Upper lobe of left lung (tissue), 4 donors: ENCODE measurements at regions not wholly inside any gene's neighbourhood (a gene's known extent, or its start where the extent isn't known, plus 50 kb on each side); places are given as distances from the start of the nearest gene placed in this dataset.
"Not testable (repeated sequence)": the region's sequence is repeated elsewhere in the genome, so short reads cannot be mapped to it uniquely, and the experiment has no call there.

Experiments used
- EP300 ChIP-seq, 4 donors: sonication (generic); formaldehyde crosslinking; IDR thresholded peaks; one replicate each; pipeline ENCODE4 v1.5.1; 2017; ENCODE audit warnings: antibody characterized with exemption in 4 of 4, control low read depth in 2 of 4
- POLR2A ChIP-seq, 4 donors: fragments of 450-650 bp; IDR thresholded peaks; one replicate each; pipeline ENCODE4 v1.5.1; 2016 to 2017; ENCODE audit warnings: antibody characterized with exemption in 4 of 4, mild to moderate bottlenecking in 2 of 4
- POLR2AphosphoS5 ChIP-seq, 2 donors: sonication (generic); formaldehyde crosslinking; IDR thresholded peaks; one replicate each; pipeline ENCODE4 v1.5.1; 2017; ENCODE audit warnings: antibody characterized with exemption in 2 of 2
- TF ChIP-seq, protein P1 (sequence below), 6 experiments: fragments of 450-650 bp in 4 of 6; fragments of 200-600 bp in 2 of 6; sonication (generic) in 2 of 6; IDR thresholded peaks; one replicate each; pipeline ENCODE4 v1.5.1; 2016 to 2019; ENCODE audit warnings: antibody characterized with exemption in 6 of 6

DNA sequence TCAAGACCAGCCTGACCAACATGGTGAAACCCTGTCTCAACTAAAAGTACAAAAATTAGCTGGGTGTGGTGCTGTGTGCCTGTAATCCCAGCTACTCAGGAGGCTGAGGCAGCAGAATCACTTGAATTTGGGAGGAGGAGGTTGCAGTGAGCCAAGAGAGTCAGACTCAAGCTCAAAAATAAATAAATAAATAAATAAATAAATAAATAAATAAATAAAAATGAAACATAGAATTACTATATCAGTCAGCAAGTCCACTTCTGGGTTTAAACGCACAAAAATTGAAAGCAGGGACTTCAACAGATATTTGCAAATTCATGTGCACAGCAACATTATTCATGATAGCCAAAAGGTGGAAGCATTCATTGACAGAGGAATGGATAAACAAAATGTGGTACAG is 875.2 kb upstream of the ALG10B start:
- TF ChIP-seq, protein P1, sequence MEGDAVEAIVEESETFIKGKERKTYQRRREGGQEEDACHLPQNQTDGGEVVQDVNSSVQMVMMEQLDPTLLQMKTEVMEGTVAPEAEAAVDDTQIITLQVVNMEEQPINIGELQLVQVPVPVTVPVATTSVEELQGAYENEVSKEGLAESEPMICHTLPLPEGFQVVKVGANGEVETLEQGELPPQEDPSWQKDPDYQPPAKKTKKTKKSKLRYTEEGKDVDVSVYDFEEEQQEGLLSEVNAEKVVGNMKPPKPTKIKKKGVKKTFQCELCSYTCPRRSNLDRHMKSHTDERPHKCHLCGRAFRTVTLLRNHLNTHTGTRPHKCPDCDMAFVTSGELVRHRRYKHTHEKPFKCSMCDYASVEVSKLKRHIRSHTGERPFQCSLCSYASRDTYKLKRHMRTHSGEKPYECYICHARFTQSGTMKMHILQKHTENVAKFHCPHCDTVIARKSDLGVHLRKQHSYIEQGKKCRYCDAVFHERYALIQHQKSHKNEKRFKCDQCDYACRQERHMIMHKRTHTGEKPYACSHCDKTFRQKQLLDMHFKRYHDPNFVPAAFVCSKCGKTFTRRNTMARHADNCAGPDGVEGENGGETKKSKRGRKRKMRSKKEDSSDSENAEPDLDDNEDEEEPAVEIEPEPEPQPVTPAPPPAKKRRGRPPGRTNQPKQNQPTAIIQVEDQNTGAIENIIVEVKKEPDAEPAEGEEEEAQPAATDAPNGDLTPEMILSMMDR (IDR thresholded peaks at IDR 0.05), result not testable (repeated sequence)
- not testable (repeated sequence) for TF ChIP-seq POLR2A, EP300, POLR2AphosphoS5 (IDR thresholded peaks at IDR 0.05)
